ENCODE measurements at regions not wholly inside any gene's neighbourhood (a gene's known extent, or its start where the extent isn't known, plus 50 kb on each side); places are given as distances from the start of the nearest gene placed in this dataset.
"Not testable (repeated sequence)": the region's sequence is repeated elsewhere in the genome, so short reads cannot be mapped to it uniquely, and the experiment has no call there.

DNA sequence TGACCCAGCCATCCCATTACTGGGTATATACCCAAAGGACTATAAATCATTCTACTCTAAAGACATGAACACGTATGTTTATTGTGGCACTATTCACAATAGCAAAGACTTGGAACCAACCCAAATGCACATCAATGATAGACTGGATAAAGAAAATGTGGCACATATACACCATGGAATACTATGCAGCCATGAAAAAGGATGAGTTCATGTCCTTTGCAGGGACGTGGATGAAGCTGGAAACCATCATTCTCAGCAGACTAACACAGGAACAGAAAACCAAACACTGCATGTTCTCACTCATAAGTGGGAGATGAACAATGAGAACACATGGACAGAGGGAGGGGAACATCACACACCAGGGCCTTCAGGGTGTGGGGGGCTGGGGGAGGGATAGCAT is 634.2 kb downstream of the IQCM start:
- intact Hi-C loops (cut with micrococcal nuclease; ENCODE audit: unreplicated experiment), result loop anchor here (10.0 kb wide), 1 partner anchor 187 kb away; no protein-coding TSS in a partner anchor
- WGBS (ENCODE audit: insufficient coverage, insufficient replicate concordance, low lambda C conversion rate, missing lambda C conversion rate), result 17% methylated on average over 2 of the region's 2 CpGs
- CTCF ChIA-PET; H2AFZ ChIP-seq (ENCODE audit: control insufficient read depth, low read depth, low read length); POLR2A ChIA-PET; DNase-seq (ENCODE audit: low read depth, low spot score); in situ Hi-C loops (cut with MboI); SMC1A ChIA-PET (ENCODE audit: uncharacterized antibody, unreplicated experiment); H3K27ac ChIP-seq (ENCODE audit: control insufficient read depth, insufficient read depth); FAIRE-seq; H3K4me1 ChIP-seq (ENCODE audit: control insufficient read depth, insufficient read depth, low read length); H3K27me3 ChIP-seq (replicated peaks in 1 of 2; ENCODE audit: control insufficient read depth in 2 of 2, insufficient read depth in 2 of 2, low read length in 1 of 2); H3K9me3 ChIP-seq (replicated peaks; ENCODE audit: control insufficient read depth, insufficient read depth, low read length); BruUV-seq (replicated peaks); ATAC-seq; H3K9ac ChIP-seq (ENCODE audit: control insufficient read depth, insufficient read depth, low read length); H3K36me3 ChIP-seq (ENCODE audit: control insufficient read depth in 2 of 2, insufficient read depth in 2 of 2, low read length in 1 of 2); H3K79me2 ChIP-seq (ENCODE audit: control insufficient read depth, insufficient read depth, low read length); RAD21 ChIA-PET (ENCODE audit: unreplicated experiment); H4K20me1 ChIP-seq (ENCODE audit: control insufficient read depth, insufficient read depth); H3K4me3 ChIP-seq; H3K4me2 ChIP-seq (ENCODE audit: control insufficient read depth, insufficient read depth): not testable (repeated sequence)

DNA sequence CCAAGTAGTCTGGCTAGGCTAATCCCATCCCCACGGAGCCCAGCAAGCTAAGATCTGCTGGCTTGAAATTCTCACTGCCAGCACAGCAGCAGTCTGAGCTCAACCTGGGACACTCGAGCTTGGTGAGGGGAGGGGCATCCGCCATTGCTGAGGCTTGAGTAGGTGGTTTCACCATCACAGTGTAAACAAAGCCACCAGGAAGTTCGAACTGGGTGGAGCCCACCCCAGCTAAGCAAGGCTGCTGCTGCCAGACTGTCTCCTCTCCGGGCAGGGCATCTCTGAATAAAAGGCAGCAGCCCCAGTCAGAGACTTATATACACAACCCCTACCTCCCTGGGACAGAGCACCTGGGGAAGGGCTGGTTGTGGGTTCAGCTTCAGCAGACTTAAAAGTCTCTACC is 639.6 kb downstream of the IQCM start:
- Histone ChIP-seq H3K4me1 (ENCODE audit: control insufficient read depth, insufficient read depth, low read length) (no peaks in the 10 kb centered on the region), H3K27me3 (replicated peaks in 1 of 2; ENCODE audit: control insufficient read depth in 2 of 2, insufficient read depth in 2 of 2, low read length in 1 of 2) (no peaks in the 10 kb centered on the region), H4K20me1 (ENCODE audit: control insufficient read depth, insufficient read depth) (no peaks in the 10 kb centered on the region), H3K79me2 (ENCODE audit: control insufficient read depth, insufficient read depth, low read length) (no peaks in the 10 kb centered on the region), H3K4me3 (no peak overlapping the region), H3K9me3 (replicated peaks; ENCODE audit: control insufficient read depth, insufficient read depth, low read length) (no peaks in the 10 kb centered on the region), H3K36me3 (ENCODE audit: control insufficient read depth in 2 of 2, insufficient read depth in 2 of 2, low read length in 1 of 2) (no peaks in the 10 kb centered on the region), H3K9ac (ENCODE audit: control insufficient read depth, insufficient read depth, low read length) (no peak overlapping the region), H3K27ac (ENCODE audit: control insufficient read depth, insufficient read depth) (no peak overlapping the region), H2AFZ (ENCODE audit: control insufficient read depth, low read depth, low read length) (no peak overlapping the region), H3K4me2 (ENCODE audit: control insufficient read depth, insufficient read depth) (no peak overlapping the region)
- TF ChIP-seq TAF1 (IDR thresholded peaks at IDR 0.05; ENCODE audit: borderline replicate concordance, low read depth, low read length), result no peak
- TF ChIP-seq PML (IDR thresholded peaks at IDR 0.05; ENCODE audit: low read length), result no peak
- TF ChIP-seq SIN3A (IDR thresholded peaks at IDR 0.05; ENCODE audit: low read depth, low read length), result no peak
- no peak for TF ChIP-seq POLR2AphosphoS2 (IDR thresholded peaks at IDR 0.05; ENCODE audit: low read depth, low read length)
- TF ChIP-seq ZSCAN29 (IDR thresholded peaks at IDR 0.05), result no peak
- no peak for TF ChIP-seq POLR2A (IDR thresholded peaks at IDR 0.05; ENCODE audit: low read depth, low read length)
- no peak for TF ChIP-seq RB1 (IDR thresholded peaks at IDR 0.05; ENCODE audit: borderline replicate concordance)
- TF ChIP-seq SMARCA5 (IDR thresholded peaks at IDR 0.05), result no peak
- TF ChIP-seq, protein P1, sequence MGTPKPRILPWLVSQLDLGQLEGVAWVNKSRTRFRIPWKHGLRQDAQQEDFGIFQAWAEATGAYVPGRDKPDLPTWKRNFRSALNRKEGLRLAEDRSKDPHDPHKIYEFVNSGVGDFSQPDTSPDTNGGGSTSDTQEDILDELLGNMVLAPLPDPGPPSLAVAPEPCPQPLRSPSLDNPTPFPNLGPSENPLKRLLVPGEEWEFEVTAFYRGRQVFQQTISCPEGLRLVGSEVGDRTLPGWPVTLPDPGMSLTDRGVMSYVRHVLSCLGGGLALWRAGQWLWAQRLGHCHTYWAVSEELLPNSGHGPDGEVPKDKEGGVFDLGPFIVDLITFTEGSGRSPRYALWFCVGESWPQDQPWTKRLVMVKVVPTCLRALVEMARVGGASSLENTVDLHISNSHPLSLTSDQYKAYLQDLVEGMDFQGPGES (IDR thresholded peaks at IDR 0.05), result no peak
- TF ChIP-seq, protein P2, sequence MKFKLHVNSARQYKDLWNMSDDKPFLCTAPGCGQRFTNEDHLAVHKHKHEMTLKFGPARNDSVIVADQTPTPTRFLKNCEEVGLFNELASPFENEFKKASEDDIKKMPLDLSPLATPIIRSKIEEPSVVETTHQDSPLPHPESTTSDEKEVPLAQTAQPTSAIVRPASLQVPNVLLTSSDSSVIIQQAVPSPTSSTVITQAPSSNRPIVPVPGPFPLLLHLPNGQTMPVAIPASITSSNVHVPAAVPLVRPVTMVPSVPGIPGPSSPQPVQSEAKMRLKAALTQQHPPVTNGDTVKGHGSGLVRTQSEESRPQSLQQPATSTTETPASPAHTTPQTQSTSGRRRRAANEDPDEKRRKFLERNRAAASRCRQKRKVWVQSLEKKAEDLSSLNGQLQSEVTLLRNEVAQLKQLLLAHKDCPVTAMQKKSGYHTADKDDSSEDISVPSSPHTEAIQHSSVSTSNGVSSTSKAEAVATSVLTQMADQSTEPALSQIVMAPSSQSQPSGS (IDR thresholded peaks at IDR 0.05; ENCODE audit: low read length), result no peak
- TF ChIP-seq EZH2 (IDR thresholded peaks at IDR 0.05; ENCODE audit: borderline replicate concordance, control insufficient read depth, low read depth, low read length), result no peak
- in situ Hi-C loops (cut with MboI), result no loop called here
- DNase-seq (ENCODE audit: low read depth, low spot score), result no peak
- no TSS peak for BruUV-seq (replicated peaks)
- ChIA-PET CTCF (no interaction called here), POLR2A (no interaction called here), SMC1A (ENCODE audit: uncharacterized antibody, unreplicated experiment) (no interaction called here), RAD21 (ENCODE audit: unreplicated experiment) (no interaction called here)
- FAIRE-seq, result no peak
- no peak for ATAC-seq
- intact Hi-C loops (cut with micrococcal nuclease; ENCODE audit: unreplicated experiment), result no loop called here
- 1% methylated on average over 5 of the region's 5 CpGs for WGBS (ENCODE audit: insufficient coverage, insufficient replicate concordance, low lambda C conversion rate, missing lambda C conversion rate)

Measured in GM12878 (cell line).